ENCODE measurements at regions not wholly inside any gene's neighbourhood (a gene's known extent, or its start where the extent isn't known, plus 50 kb on each side); places are given as distances from the start of the nearest gene placed in this dataset.

DNA sequence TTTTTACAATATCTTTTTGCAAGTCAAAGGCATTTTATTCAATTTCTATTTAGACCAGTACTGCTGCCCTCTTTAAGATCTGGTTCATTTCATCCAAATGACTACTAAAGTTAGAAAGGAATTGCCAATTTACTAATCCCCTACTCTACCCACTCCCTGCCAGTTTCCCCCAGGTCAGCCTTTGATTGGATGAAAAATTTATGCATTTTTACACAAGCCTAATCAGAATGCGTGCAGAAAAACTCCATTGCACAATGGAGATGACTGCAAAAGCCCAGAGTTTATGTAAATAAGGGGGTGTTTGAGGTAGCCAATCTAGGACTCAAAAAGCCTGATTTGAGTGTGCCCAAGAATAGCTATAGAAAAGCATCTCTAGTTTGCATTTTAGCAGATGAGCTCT lies 310.6 kb downstream of the PABPC4L start:
- TF ChIP-seq CTCF (IDR thresholded peaks at IDR 0.05) (no peak), POLR2A (IDR thresholded peaks at IDR 0.05) (no peak)

Measured in ovary (tissue), 3 donors.